A549 (cell line): ENCODE measurements at regions not wholly inside any gene's neighbourhood (a gene's known extent, or its start where the extent isn't known, plus 50 kb on each side); places are given as distances from the start of the nearest gene placed in this dataset.

ENCODE experiments used
- CBX2 ChIP-seq: fragments of 200-600 bp; sonication (generic); IDR thresholded peaks from 2 replicates; pipeline ENCODE4 v1.6.1; 2016; ENCODE audit warnings: low read depth, mild to moderate bottlenecking, borderline replicate concordance
- CBX8 ChIP-seq: fragments of 200-600 bp; sonication (generic); IDR thresholded peaks from 2 replicates; pipeline ENCODE4 v1.6.1; 2016
- CEBPB ChIP-seq, 2 experiments: fragments of >200 bp in 1 of 2; sonication (Bioruptor Twin) in 1 of 2; formaldehyde crosslinking in 1 of 2; IDR thresholded peaks; 2 replicates each; pipeline ENCODE4 v1.6.1; 2012 to 2016
- CTCF ChIP-seq: fragments of >200 bp; sonication (Bioruptor Twin); formaldehyde crosslinking; IDR thresholded peaks from 3 replicates; pipeline ENCODE4 v1.5.1; 2016
- EP300 ChIP-seq, 2 experiments: fragments of >200 bp; sonication (Bioruptor Twin); formaldehyde crosslinking; IDR thresholded peaks; 2 replicates in 1 of 2; 3 replicates in 1 of 2; pipeline ENCODE4 v1.6.1; 2016 to 2017
- HDAC2 ChIP-seq: fragments of 200-600 bp; sonication (generic); IDR thresholded peaks from 2 replicates; pipeline ENCODE4 v1.6.1; 2016
- HMGXB4 ChIP-seq: fragments of 250-450 bp; sonication (Bioruptor Pico); IDR thresholded peaks from 2 replicates; pipeline ENCODE4 v1.5.0; 2021; ENCODE audit warnings: mild to moderate bottlenecking, moderate library complexity, borderline replicate concordance
- KDM1A ChIP-seq: fragments of 200-600 bp; sonication (generic); IDR thresholded peaks from 2 replicates; pipeline ENCODE4 v1.6.1; 2016; ENCODE audit warnings: low read depth, mild to moderate bottlenecking
- PBX3 ChIP-seq: IDR thresholded peaks from 2 replicates; pipeline ENCODE4 v1.6.1; 2012
- POLR2A ChIP-seq: IDR thresholded peaks from 2 replicates; pipeline ENCODE4 v1.6.1; 2012; ENCODE audit warnings: mild to moderate bottlenecking, low read length
- RAD21 ChIP-seq, 2 experiments: fragments of >200 bp in 1 of 2; sonication (Bioruptor Twin) in 1 of 2; formaldehyde crosslinking in 1 of 2; IDR thresholded peaks in 1 of 2; conservative IDR thresholded peaks in 1 of 2; 2 replicates in 1 of 2; 3 replicates in 1 of 2; pipeline ENCODE4 v1.6.1; 2012 to 2018; ENCODE audit warnings: inconsistent platforms in 1 of 2
- RCOR1 ChIP-seq: fragments of 150-350 bp; IDR thresholded peaks from 2 replicates; pipeline ENCODE4 v1.6.1; 2014; ENCODE audit warnings: antibody characterized with exemption, low read length, low read depth
- TP53 ChIP-seq: fragments of 250-450 bp; sonication (Bioruptor Pico); IDR thresholded peaks from 2 replicates; pipeline ENCODE4 v1.5.0; 2021; ENCODE audit warnings: mild to moderate bottlenecking, moderate library complexity
- ZC3H11A ChIP-seq: fragments of 450-650 bp; IDR thresholded peaks from 2 replicates; pipeline ENCODE4 v1.6.1; 2014; ENCODE audit warnings: antibody characterized with exemption, mild to moderate bottlenecking

- TF ChIP-seq RCOR1 (no peak), ZC3H11A (no peak), KDM1A (no peak), CTCF (no peak), CBX8 (no peak), POLR2A (no peak), CEBPB (IDR thresholded peaks at IDR 0.05) (no peak), PBX3 (no peak), RAD21 (conservative IDR thresholded peaks at IDR 0.05 in 1 of 2, IDR thresholded peaks at IDR 0.05 in 1 of 2) (no peak), CBX2 (no peak), TP53 (CRISPR knock-in tag) (no peak), HMGXB4 (no peak), EP300 (IDR thresholded peaks at IDR 0.05) (no peak), HDAC2 (no peak)
Measured at GRCh38 chr14:101118233-101118632, 214.7 kb upstream of the RTL1 start.
